ENCODE measurements at regions not wholly inside any gene's neighbourhood (a gene's known extent, or its start where the extent isn't known, plus 50 kb on each side); places are given as distances from the start of the nearest gene placed in this dataset.

DNA sequence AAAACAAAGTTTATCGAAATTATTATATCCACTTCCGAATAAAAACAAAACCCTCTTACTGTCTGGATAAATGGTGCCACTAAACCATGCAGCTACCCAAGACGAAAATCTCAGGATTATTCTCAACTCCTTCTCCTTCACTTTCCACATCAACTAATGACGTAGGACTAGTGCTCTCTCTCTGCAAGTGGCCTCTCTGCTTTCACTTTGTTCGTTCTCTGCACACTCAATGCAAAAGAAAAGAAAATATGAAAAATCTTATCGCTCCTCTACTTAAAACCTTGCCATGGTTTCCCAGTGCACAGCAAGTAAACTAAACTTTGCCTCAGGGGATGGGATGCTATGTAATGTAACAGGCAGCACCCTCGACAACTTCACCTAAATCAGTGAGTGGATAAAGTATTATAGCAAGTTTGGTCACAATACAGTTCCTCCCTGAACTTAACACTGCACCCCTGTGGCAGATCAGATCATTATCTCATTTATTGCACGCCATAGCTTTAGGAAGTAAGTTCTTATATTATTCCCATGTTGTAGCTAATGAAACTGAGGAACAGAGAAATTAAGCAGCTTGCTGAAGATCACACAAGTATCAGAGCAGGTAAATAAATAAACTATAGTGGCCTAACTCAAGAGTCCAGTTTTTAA lies 262.7 kb upstream of the GADL1 start:
- TF ChIP-seq EZH2 (IDR thresholded peaks at IDR 0.05; ENCODE audit: insufficient read depth, poor library complexity, severe bottlenecking) (no peak), EZH2phosphoT487 (IDR thresholded peaks at IDR 0.05; ENCODE audit: insufficient read depth, low read depth) (no peak)

Measured in GM23248 (cell line).